NCI-H1694 (cell line): ENCODE measurements at regions not wholly inside any gene's neighbourhood (a gene's known extent, or its start where the extent isn't known, plus 50 kb on each side); places are given as distances from the start of the nearest gene placed in this dataset.
"Not testable (repeated sequence)": the region's sequence is repeated elsewhere in the genome, so short reads cannot be mapped to it uniquely, and the experiment has no call there.

Experiments used
- DNase-seq: peaks from one replicate; lab custom pipeline; 2025; lab: John Stamatoyannopoulos, UW

GRCh38 chr7:46934198-46934825, 647.6 kb downstream of the TNS3 start:
- DNase-seq, result no peak

- DNase-seq, result no peak
These were observed 648.3 kb downstream of the TNS3 start for GRCh38 chr7:46933596-46933995.

GRCh38 chr7:46932676-46933424, 649.1 kb downstream of the TNS3 start:
- DNase-seq, result no peak

GRCh38 chr7:46932306-46932675, 649.6 kb downstream of the TNS3 start:
- no peak for DNase-seq

GRCh38 chr7:46930366-46930765, 651.5 kb downstream of the TNS3 start:
- DNase-seq, result no peak

- no peak for DNase-seq
These were observed 652.6 kb downstream of the TNS3 start for GRCh38 chr7:46929359-46929758.

GRCh38 chr7:46928719-46929118, 653.2 kb downstream of the TNS3 start:
- no peak for DNase-seq

- DNase-seq, result no peak
These were observed 654.6 kb downstream of the TNS3 start for GRCh38 chr7:46927131-46927810.

- DNase-seq, result no peak
These were observed 665.3 kb downstream of the TNS3 start for GRCh38 chr7:46916581-46916980.

GRCh38 chr7:46912692-46913091, 669.2 kb downstream of the TNS3 start:
- no peak for DNase-seq

- no peak for DNase-seq
These were observed 672.3 kb downstream of the TNS3 start for GRCh38 chr7:46909601-46910051.

- DNase-seq, result no peak
These were observed 673.1 kb downstream of the TNS3 start for GRCh38 chr7:46908770-46909169.

- not testable (repeated sequence) for DNase-seq
These were observed 677.4 kb downstream of the TNS3 start for GRCh38 chr7:46904523-46904922.

GRCh38 chr7:46902463-46902862, 679.4 kb downstream of the TNS3 start:
- DNase-seq, result no peak

- no peak for DNase-seq
These were observed 681.3 kb downstream of the TNS3 start for GRCh38 chr7:46900312-46901263.

- DNase-seq, result no peak
These were observed 684.5 kb downstream of the TNS3 start for GRCh38 chr7:46897381-46897780.

GRCh38 chr7:46886669-46887374, 695.1 kb downstream of the TNS3 start:
- DNase-seq, result no peak

- DNase-seq, result no peak
These were observed 696.7 kb downstream of the TNS3 start for GRCh38 chr7:46885167-46885566.

- no peak for DNase-seq
These were observed 700.3 kb downstream of the TNS3 start for GRCh38 chr7:46881507-46882127.

GRCh38 chr7:46880508-46881196, 701.3 kb downstream of the TNS3 start:
- DNase-seq, result no peak
